ENCODE measurements at regions not wholly inside any gene's neighbourhood (a gene's known extent, or its start where the extent isn't known, plus 50 kb on each side); places are given as distances from the start of the nearest gene placed in this dataset.

DNA sequence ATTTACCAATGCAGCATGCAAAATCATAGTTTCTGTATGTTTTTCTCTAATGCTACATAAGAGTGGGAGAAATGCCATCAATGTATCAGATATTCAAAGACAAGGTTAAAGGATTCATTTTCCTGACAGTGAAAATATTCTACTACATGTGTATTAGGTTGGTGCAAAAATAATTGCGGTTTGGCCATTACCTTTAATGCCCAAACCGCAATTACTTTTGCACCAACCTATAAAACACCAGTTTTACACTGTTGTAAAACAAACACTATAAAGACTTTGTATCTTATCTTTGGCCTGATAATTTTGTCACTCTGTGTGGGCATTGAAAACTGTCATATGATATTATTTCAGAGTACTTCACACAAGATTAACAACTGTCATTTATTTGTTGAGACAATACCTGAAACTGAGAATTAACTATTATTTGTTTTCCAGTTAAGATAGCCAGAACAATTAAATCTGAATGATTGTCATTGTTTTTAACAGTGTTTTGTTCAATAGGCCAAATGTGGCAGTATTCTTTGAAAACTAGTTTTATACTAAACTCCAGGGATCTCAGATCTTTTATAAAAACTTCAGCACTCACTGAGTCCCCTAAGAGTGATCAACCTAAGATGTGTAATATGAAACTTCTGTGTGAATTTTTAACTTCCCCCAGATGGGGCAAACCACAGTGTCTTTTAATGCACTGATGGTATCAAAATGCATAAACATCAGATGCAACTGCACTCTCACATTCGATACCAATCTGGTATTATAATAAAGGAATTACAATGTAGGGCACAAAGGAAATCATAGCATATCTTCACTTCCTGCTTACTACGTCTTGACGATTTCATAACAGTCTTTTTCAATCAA lies 53.8 kb upstream of the FBN2 start:
- DNase-seq = peak; percentile 0

DNA sequence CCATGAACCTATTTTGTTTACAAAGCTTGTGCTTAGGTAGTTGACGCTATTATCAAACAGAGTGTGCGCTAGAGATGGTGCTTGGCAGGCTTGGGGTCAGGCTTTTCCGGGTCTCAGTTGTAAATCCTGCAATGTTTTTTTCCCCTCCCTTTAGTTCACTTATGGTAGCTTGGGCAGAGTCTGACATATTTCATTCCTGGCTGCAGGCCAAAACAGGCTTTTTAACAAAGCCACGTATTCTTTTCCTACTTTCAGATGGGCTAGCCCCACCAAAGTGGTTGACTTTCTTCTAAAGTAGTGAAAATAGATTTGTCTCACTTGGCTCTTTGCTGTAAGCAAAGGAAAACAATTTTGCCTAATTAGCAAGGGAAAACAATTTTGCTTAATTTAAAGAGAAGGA lies 58.0 kb upstream of the FBN2 start:
- DNase-seq = peak; percentile 0

GRCh38 chr5:128597156-128597555 lies 59.1 kb upstream of the FBN2 start:
- DNase-seq = no peak

DNA sequence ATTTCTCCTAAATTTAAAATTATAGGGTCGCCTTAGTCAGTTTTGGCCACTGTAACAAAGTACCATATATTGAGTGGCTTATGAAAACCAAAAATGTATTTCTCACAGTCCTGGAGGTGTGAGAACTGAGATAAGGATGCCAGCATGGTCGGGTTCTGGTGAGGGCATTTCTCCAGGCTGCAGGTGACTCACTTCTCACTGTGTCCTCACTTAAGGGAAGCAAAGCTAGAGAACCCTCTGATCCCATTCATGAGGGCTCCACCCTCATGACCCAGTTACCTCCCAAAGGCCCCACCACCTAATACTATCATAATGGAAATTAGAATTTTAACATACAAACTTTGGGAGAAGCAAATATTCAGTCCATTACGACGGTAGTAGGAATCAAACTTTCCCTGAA lies 75.1 kb upstream of the FBN2 start:
- DNase-seq = no peak

DNA sequence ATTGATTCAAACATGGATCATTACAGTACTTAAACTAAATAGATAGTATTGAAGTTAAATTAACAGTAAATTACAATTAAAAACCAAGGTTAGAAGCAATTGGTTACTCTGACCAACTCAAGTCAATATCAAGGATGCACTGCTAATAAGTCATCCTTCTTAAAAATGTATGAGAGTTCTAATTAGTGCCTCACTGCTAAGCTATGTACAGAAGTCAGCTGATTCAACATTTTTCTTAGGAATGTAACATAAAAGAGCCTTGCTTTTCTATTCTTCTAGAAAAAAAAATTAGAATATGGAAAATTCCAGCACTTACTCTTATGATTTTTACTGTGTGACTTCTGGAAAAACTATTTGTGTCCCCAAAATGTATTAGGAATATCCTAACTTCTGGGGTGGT lies 75.7 kb upstream of the FBN2 start:
- no peak for DNase-seq

GRCh38 chr5:128615578-128615977 lies 77.5 kb upstream of the FBN2 start:
- DNase-seq = no peak

DNA sequence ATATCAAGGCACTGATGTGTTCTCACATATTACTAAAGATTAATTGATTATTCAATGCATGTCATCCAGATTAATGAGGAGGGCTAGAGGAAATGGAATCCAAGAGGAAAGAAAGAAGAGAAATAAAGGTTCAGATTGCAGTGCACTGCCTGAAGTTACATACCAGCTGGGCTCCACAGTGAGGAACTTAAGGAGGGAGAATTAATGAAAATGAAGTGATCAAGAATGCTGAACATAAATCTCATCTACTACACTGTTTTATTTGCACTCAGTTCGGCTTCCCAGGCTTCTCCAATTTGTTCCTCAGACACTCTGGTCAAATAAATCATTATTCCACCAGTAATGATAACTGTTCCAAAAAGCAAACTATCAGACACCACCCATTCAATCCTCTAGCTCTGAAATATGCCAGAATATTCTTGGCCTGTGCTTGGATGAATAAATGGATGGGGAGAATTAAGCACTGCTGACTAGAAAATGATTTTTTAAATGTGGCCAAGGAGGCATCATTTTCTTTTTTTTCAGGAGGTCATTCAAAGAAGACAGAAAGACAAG lies 88.6 kb upstream of the FBN2 start:
- no peak for DNase-seq

- DNase-seq = no peak
These were observed 89.9 kb upstream of the FBN2 start for GRCh38 chr5:128627939-128628338.

- no peak for DNase-seq
These were observed 91.1 kb upstream of the FBN2 start for GRCh38 chr5:128629157-128629556.

DNA sequence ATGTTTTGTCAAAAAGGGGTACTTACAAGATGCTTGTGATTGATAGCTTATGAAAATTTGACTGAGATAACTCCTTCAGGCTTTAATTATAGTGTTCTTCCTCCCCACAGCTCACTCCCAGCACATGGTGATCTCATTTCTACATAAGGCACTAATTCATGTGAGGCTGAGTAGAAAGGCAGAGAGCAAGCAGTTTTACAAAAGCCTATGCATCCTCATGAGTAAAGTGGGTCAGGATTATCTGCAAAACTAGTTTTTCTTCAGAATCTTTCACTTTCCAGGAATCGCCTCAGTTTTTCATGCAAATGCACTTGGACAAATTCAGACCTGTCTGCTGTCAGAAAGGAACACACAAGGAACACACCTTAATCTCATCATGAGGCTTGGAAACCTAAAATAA lies 92.1 kb upstream of the FBN2 start:
- DNase-seq = no peak

DNA sequence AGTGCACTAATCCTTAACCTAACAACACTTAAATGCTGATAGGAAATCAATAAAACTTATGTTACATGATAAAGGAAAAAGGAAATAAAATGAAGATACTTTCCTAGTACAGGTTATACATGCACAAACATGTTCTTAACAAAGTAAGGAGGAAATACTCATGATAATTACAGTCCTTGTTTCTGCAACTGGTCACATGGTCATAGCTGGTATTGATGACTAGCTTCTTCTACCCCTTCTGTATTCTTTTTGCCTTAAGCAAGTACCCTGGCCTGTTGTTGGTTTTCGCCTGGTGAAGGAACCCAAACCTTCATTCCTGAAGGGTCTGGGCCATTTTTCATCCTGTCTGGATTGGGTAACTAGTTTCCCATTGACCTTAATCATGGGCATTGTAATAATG lies 93.7 kb upstream of the FBN2 start:
- no peak for DNase-seq

- DNase-seq = no peak
These were observed 94.2 kb upstream of the FBN2 start for GRCh38 chr5:128632264-128632663.

DNA sequence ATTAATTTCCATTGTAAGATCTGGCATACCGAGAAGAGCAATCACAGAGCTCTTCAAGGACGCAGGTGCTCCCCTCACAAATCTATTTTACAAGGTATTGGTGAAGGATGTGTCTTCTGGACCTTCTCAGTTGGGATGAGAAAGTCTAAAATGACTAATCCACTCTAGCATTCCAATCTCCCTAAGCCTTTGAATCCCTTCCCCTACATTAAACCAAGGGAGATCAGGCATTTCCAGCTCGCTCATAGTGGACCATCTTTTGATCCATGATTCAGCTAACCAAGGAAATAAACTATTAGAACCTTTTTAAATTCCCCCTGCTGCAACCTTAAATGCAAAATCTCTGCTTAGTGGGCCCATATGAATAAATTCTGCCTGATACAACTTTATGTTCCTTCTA lies 95.9 kb upstream of the FBN2 start:
- no peak for DNase-seq

GRCh38 chr5:128635379-128635778 lies 97.3 kb upstream of the FBN2 start:
- DNase-seq = no peak

DNA sequence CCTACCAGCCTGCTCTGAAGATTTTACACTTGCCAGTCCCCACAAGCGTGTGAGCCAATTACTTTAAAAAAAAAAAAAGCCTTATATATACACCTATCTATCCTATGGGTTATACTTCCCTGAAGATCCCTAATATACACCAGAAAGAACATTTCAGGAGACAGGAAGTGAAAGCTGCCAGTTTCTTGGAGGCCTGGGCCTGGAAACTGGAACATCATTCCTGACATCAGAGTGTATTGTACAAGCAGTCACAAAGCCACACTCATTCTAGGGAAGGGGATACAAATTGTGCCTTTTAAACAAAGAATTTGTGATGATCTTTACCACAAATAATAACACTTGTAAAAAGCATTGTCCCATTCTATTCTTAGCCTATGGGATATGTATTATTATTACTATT lies 98.3 kb upstream of the FBN2 start:
- no peak for DNase-seq

- no peak for DNase-seq
These were observed 99.0 kb upstream of the FBN2 start for GRCh38 chr5:128637031-128637430.

GRCh38 chr5:128641861-128642260 lies 103.8 kb upstream of the FBN2 start:
- DNase-seq = no peak

DNA sequence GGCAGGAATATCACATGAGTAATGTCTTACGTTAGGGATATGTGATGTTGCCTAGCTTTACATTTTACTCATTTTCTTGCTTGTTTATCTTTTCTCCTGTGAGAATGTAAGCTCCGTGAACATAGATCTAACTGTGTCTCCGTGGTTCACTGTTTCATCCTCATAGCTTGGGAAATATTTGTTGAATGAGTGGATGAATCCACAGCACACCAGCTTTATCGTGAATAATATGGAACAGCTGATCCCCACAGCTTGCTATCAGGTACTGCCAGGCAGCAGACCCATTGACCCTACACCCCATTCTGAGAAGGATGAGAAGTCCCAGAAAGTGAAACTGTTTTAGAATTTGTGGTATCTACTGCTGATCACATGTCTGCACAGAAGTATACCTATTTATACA lies 106.8 kb upstream of the FBN2 start:
- no peak for DNase-seq

DNA sequence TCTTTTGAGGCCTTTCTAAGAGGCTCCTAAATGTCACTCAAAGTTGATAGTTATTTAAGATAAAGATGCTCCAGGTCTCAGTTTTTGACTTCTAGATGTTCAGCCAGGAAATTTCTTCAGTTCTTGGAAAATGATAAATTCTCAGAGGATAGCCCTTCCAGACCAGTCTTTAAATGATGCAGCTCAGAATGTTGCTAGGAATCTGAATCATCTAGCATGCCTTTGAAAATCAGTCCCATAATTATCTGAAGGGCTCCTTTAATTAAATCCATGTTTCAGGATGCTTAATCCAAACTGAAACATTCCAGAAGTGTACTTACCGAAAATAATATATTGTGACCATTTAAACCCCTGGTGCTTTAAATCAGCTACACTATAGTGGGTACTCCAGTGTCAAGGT lies 107.5 kb upstream of the FBN2 start:
- no peak for DNase-seq

DNA sequence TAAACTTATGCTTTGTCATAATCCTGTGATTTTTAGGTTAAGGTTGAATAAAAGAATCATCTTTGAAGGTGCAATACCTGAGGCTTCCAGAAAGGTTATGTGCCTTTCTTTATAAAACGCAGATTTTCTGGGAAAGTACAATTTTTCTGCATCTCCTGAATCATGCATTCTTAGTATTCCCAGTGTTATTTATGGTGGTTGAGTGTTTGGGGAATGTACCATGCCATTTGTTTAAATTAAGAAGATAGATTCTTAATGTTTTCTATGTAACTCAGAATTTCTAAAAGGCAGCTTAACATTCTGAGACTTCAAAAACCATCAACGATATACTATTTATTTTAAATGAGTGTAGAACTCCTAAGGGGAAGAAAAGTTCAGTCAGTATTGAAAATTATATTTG lies 108.1 kb upstream of the FBN2 start:
- no peak for DNase-seq

- no peak for DNase-seq
These were observed 111.1 kb upstream of the FBN2 start for GRCh38 chr5:128649192-128649591.

DNA sequence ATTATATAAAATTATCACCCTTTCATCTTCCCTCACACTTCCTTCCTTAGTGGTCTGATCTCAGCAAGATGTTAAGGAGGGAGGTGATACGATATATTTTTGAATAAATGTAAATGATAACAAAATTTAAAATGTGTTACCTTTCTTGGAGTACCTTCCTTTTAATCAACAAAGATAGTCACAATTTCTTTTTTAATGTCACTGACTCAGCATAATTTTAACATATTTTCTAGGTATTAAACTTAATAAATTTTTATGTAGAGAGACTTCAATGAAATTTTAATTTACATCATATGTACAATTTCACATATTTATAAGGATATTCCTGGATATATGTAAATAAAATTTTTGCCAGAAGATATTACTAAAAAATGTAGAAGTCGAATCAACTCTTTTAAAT lies 125.0 kb upstream of the FBN2 start:
- DNase-seq = no peak

- no peak for DNase-seq
These were observed 127.8 kb upstream of the FBN2 start for GRCh38 chr5:128665747-128666355.

DNA sequence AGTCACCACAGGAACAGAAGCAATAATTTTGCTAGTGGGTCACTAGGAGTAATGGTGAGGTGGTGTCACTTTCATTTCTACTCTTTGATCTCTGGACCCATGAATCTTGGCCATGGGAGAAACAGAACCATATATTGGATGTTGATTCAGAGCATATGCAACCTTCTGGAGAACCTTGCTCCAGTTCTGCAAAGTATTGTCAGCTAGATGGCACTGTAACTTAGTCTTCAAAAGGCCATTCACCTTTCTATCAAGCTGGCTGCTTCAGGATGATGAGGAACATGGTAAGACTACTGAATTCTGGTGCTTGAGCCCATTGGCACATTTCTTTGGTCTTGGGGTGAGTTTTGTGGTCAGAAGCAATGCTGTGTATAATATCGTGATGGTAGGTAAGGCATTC lies 129.1 kb upstream of the FBN2 start:
- DNase-seq = no peak

DNA sequence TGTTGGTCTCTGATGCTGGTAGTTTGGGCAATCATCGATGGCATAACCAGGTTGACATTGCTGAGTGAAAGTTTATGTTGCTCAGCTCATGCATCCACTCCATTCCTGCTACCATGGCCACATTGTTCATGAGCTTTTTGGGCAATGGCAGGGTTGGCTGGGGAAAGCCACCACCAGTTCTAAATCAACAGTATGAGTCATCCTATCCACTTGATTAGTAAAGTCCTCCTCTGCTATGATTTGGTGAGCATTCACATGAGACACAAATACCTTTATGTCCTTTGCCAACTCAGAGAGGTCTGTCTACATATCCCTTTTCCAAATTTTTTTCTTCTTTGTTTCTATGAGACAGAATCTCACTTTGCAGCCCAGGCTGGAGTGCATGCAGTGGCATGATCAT lies 129.7 kb upstream of the FBN2 start:
- DNase-seq = no peak

Measured in NCI-H2171 treated with DMSO at 0.1 percent for 48 hours (cell line).